Vagina (tissue), 2 donors: ENCODE measurements at regions not wholly inside any gene's neighbourhood (a gene's known extent, or its start where the extent isn't known, plus 50 kb on each side); places are given as distances from the start of the nearest gene placed in this dataset.

ENCODE experiments used
- DNase-seq, 2 donors: peaks; one replicate each; pipeline ENCODE4 v3.0.0-alpha.2; 2017; ENCODE audit errors: extremely low spot score in 2 of 2
- H3K27ac ChIP-seq: fragments of 200-600 bp; sonication (generic); one replicate; pipeline ENCODE4 v1.5.1; 2019
- H3K27me3 ChIP-seq: fragments of 200-600 bp; sonication (generic); one replicate; pipeline ENCODE4 v1.5.1; 2019
- H3K36me3 ChIP-seq, 2 donors: fragments of 200-600 bp; sonication (generic); one replicate each; pipeline ENCODE4 v1.5.1; 2017 to 2019
- H3K4me1 ChIP-seq: fragments of 200-600 bp; sonication (generic); one replicate; pipeline ENCODE4 v1.5.1; 2019
- H3K4me3 ChIP-seq, 2 donors: fragments of 200-600 bp; sonication (generic); 1 replicate in 1 of 2; 2 replicates in 1 of 2; pipeline ENCODE4 v1.5.1; 2016 to 2019
- H3K9me3 ChIP-seq: fragments of 200-600 bp; sonication (generic); one replicate; pipeline ENCODE4 v1.5.1; 2019
- CTCF ChIP-seq, 3 experiments: fragments of 450-650 bp in 2 of 3; fragments of 200-600 bp in 1 of 3; sonication (generic) in 1 of 3; IDR thresholded peaks; one replicate each; pipeline ENCODE4 v1.5.1; 2017 to 2019; ENCODE audit warnings: antibody characterized with exemption in 3 of 3, mild to moderate bottlenecking in 2 of 3, moderate library complexity in 2 of 3
- POLR2A ChIP-seq, 2 donors: fragments of 450-650 bp; IDR thresholded peaks; one replicate each; pipeline ENCODE4 v1.6.1; 2017; ENCODE audit warnings: antibody characterized with exemption in 2 of 2, mild to moderate bottlenecking in 2 of 2, moderate library complexity in 2 of 2
- POLR2AphosphoS5 ChIP-seq, 2 donors: sonication (generic); formaldehyde crosslinking; IDR thresholded peaks; one replicate each; pipeline ENCODE4 v1.9.0; 2017; ENCODE audit warnings: antibody characterized with exemption in 2 of 2, mild to moderate bottlenecking in 2 of 2, low read depth in 1 of 2; ENCODE audit not compliant: insufficient read depth in 1 of 2
- intact Hi-C: fragments of 100-400 bp; cut with DNase I; formaldehyde crosslinking; loops from one replicate; pipeline ENCODE4 v1.15.1; 2023

DNA sequence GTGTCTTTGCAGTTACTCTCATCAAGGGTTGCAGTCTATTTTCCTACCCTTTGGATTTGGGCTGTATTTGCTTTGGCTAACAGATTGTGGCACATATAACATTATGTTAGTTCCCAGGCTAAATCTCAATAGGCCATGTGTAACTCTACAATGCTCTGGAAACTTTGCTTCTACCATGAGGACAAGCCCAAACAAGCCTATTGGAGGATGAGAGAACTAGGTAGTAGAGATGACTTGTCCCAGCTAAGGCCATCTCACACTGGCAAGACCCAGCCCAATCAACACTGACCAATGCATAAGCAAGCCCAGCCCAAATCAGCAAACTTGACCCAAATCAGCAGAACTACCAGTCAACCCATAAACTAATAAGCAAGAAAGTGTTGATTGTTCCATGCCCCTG lies 311.8 kb downstream of the NDFIP2 start:
- Histone ChIP-seq H3K27ac (no peak overlapping the region), H3K27me3 (no peaks in the 10 kb centered on the region), H3K9me3 (peaks cover 3% of the 10 kb centered on the region), H3K36me3 (no peaks in the 10 kb centered on the region), H3K4me3 (no peak overlapping the region), H3K4me1 (no peaks in the 10 kb centered on the region)
- no peak for TF ChIP-seq POLR2AphosphoS5 (IDR thresholded peaks at IDR 0.05; ENCODE audit: insufficient read depth in 1 of 2, low read depth in 1 of 2)
- intact Hi-C loops: no loop called here
- no peak for DNase-seq

DNA sequence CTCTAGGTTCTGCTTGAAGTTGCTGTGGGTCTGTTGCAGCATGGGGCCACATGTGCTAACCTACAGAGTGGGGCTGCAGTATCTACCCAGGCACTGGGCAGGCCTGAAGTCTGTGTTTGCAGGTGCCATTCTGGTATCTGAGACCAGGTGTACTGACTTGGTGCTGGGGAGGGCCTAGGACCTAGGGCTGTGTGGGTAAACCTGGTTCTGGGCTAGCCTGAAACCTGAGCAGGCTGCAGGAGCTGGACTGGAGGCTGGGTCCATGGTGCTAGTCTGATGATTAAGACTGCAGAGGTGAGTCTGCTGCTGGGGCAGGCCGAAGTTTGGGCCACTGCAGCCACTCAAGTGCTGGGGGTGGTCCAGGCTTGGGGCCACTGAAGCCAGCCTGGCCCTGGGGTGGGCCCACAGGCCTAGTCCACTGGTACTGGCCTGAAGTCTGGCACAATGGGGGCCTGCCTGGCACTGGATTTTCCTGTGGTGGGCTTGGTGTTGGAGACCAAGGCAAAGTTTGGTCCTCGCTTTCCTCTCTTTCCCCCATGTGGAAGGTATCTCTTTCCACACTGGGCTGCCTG lies 310.6 kb downstream of the NDFIP2 start:
- TF ChIP-seq POLR2AphosphoS5 (IDR thresholded peaks at IDR 0.05; ENCODE audit: insufficient read depth in 1 of 2, low read depth in 1 of 2) (no peak), CTCF (IDR thresholded peaks at IDR 0.05) (no peak), POLR2A (IDR thresholded peaks at IDR 0.05) (no peak)
- Histone ChIP-seq H3K4me1 (no peaks in the 10 kb centered on the region), H3K27me3 (no peaks in the 10 kb centered on the region), H3K9me3 (peaks cover 3% of the 10 kb centered on the region), H3K36me3 (no peaks in the 10 kb centered on the region), H3K27ac (no peak overlapping the region), H3K4me3 (no peak overlapping the region)
- intact Hi-C loops: no loop called here
- no peak for DNase-seq

DNA sequence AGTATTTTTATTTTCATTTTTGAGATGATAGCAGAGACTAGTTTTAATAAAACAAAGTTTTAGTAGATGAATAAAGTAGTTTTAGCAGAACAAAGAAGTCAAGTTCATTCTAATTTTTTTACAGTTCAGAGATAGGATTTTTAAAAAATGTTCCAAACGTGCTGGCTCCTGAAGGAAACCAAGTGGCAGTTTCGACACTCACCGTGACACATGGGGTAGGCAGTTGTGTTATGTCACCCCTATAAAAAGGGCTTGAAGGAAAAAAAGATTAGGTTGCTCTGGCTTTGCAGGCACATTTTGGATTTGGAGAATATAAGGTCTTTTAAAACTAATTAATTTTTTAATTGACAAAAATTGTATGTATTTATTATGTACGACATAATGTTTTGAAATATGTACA lies 305.2 kb downstream of the NDFIP2 start:
- TF ChIP-seq POLR2A (IDR thresholded peaks at IDR 0.05): no peak
- TF ChIP-seq CTCF (IDR thresholded peaks at IDR 0.05): no peak
- TF ChIP-seq POLR2AphosphoS5 (IDR thresholded peaks at IDR 0.05; ENCODE audit: insufficient read depth in 1 of 2, low read depth in 1 of 2): no peak
- H3K9me3 ChIP-seq: peaks cover 3% of the 10 kb centered on the region
- intact Hi-C loops: no loop called here
- H3K27me3 ChIP-seq: no peaks in the 10 kb centered on the region
- H3K27ac ChIP-seq: no peak overlapping the region
- no peaks in the 10 kb centered on the region for H3K36me3 ChIP-seq
- H3K4me1 ChIP-seq: no peaks in the 10 kb centered on the region
- no peak overlapping the region for H3K4me3 ChIP-seq
- DNase-seq: no peak

- intact Hi-C loops: no loop called here
- H3K36me3 ChIP-seq: no peaks in the 10 kb centered on the region
- no peak for TF ChIP-seq POLR2A (IDR thresholded peaks at IDR 0.05)
- no peak for TF ChIP-seq POLR2AphosphoS5 (IDR thresholded peaks at IDR 0.05; ENCODE audit: insufficient read depth in 1 of 2, low read depth in 1 of 2)
- TF ChIP-seq CTCF (IDR thresholded peaks at IDR 0.05): no peak
- H3K9me3 ChIP-seq: no peaks in the 10 kb centered on the region
- H3K27me3 ChIP-seq: no peaks in the 10 kb centered on the region
- no peak overlapping the region for H3K4me3 ChIP-seq
- no peak overlapping the region for H3K27ac ChIP-seq
- DNase-seq: no peak
- no peaks in the 10 kb centered on the region for H3K4me1 ChIP-seq
Observed at GRCh38 chr13:79782541-79783205, 301.7 kb downstream of the NDFIP2 start.

- Histone ChIP-seq H3K36me3 (no peaks in the 10 kb centered on the region), H3K4me1 (no peaks in the 10 kb centered on the region), H3K27ac (no peak overlapping the region), H3K27me3 (no peaks in the 10 kb centered on the region), H3K4me3 (no peak overlapping the region), H3K9me3 (no peaks in the 10 kb centered on the region)
- intact Hi-C loops: no loop called here
- no peak for DNase-seq
- TF ChIP-seq CTCF (IDR thresholded peaks at IDR 0.05) (no peak), POLR2AphosphoS5 (IDR thresholded peaks at IDR 0.05; ENCODE audit: insufficient read depth in 1 of 2, low read depth in 1 of 2) (no peak), POLR2A (IDR thresholded peaks at IDR 0.05) (no peak)
Observed at GRCh38 chr13:79781829-79782540, 301.0 kb downstream of the NDFIP2 start.
